SK-N-SH (cell line): ENCODE measurements at regions not wholly inside any gene's neighbourhood (a gene's known extent, or its start where the extent isn't known, plus 50 kb on each side); places are given as distances from the start of the nearest gene placed in this dataset.

Experiments used
- CTCF ChIA-PET: fragments of 300-600, 350-600 bp; formaldehyde crosslinking; extraction: SDS; loops from one replicate; lab custom pipeline; 2021; lab: Yijun Ruan, JAX
- POLR2A ChIA-PET: fragments of 350-600 bp; sonication (Branson Sonifier 250); formaldehyde crosslinking; extraction: SDS; loops from one replicate; lab custom pipeline; 2020; ENCODE audit warnings: antibody characterized with exemption, inconsistent platforms; lab: Yijun Ruan, JAX
- DNase-seq: peaks from one replicate; pipeline ENCODE4 v3.0.0; 2012
- H2AFZ ChIP-seq: fragments of 200-600 bp; sonication (generic); 2 replicates; pipeline ENCODE4 v1.8.1; 2016; ENCODE audit warnings: antibody characterized with exemption, mild to moderate bottlenecking, low read depth
- H3F3A ChIP-seq: fragments of 200-600 bp; sonication (generic); replicated peaks from 2 replicates; pipeline ENCODE3; 2016; ENCODE audit warnings: antibody characterized with exemption, mild to moderate bottlenecking; ENCODE audit not compliant: insufficient read depth
- H3K27ac ChIP-seq, 2 experiments: fragments of 200-500 bp in 1 of 2; fragments of 200-600 bp in 1 of 2; sonication (Bioruptor generic) in 1 of 2; sonication (generic), shearing (Covaris generic) in 1 of 2; 2 replicates each; pipeline versions ENCODE4 v1.5.1 to v1.6.1; 2014 to 2016; ENCODE audit warnings: low read depth in 2 of 2, inconsistent platforms in 1 of 2, low read length in 1 of 2, mild to moderate bottlenecking in 1 of 2, mixed read lengths in 1 of 2
- H3K27me3 ChIP-seq: fragments of 200-600 bp; sonication (generic), shearing (Covaris generic); 2 replicates; pipeline ENCODE4 v1.6.1; 2016; ENCODE audit warnings: mixed run types; ENCODE audit not compliant: insufficient read depth
- H3K36me3 ChIP-seq, 2 experiments: fragments of 200-500 bp in 1 of 2; fragments of 200-600 bp in 1 of 2; sonication (Bioruptor generic) in 1 of 2; sonication (generic) in 1 of 2; replicated peaks in 1 of 2; 2 replicates each; pipeline versions ENCODE3 to v1.5.1; 2014 to 2016; ENCODE audit warnings: low read length in 1 of 2, mild to moderate bottlenecking in 1 of 2; ENCODE audit not compliant: insufficient read depth in 2 of 2, control insufficient read depth in 1 of 2
- H3K4me1 ChIP-seq, 2 experiments: fragments of 200-500 bp in 1 of 2; fragments of 200-600 bp in 1 of 2; sonication (Bioruptor generic) in 1 of 2; sonication (generic), shearing (Covaris generic) in 1 of 2; 2 replicates each; pipeline versions ENCODE4 v1.5.1 to v1.6.1; 2014 to 2016; ENCODE audit warnings: low read depth in 1 of 2, low read length in 1 of 2, mixed run types in 1 of 2; ENCODE audit not compliant: insufficient read depth in 2 of 2, control insufficient read depth in 1 of 2
- H3K4me2 ChIP-seq: fragments of 200-600 bp; sonication (generic), shearing (Covaris generic); 2 replicates; pipeline ENCODE4 v1.6.1; 2017; ENCODE audit warnings: mixed run types
- H3K4me3 ChIP-seq, 2 experiments: fragments of 200-500 bp in 1 of 2; fragments of 200-600 bp in 1 of 2; sonication (Bioruptor generic) in 1 of 2; sonication (generic), shearing (Covaris generic) in 1 of 2; 2 replicates each; pipeline versions ENCODE4 v1.5.1 to v1.8.1; 2014 to 2016; ENCODE audit warnings: low read depth in 2 of 2, inconsistent platforms in 1 of 2, low read length in 1 of 2, mild to moderate bottlenecking in 1 of 2, mixed read lengths in 1 of 2, moderate library complexity in 1 of 2
- H3K79me2 ChIP-seq: fragments of 200-600 bp; sonication (generic); 2 replicates; pipeline ENCODE4 v1.8.1; 2017; ENCODE audit warnings: mild to moderate bottlenecking; ENCODE audit not compliant: insufficient read depth
- H3K9ac ChIP-seq: fragments of 200-600 bp; sonication (generic); 2 replicates; pipeline ENCODE4 v1.6.1; 2017; ENCODE audit warnings: mixed run types
- H3K9me2 ChIP-seq: fragments of 200-600 bp; sonication (generic); 2 replicates; pipeline ENCODE4 v1.6.1; 2017; ENCODE audit warnings: mixed run types
- H3K9me3 ChIP-seq: fragments of 200-600 bp; sonication (generic); 2 replicates; pipeline ENCODE4 v1.6.1; 2017; ENCODE audit warnings: mixed run types, mild to moderate bottlenecking, moderate library complexity
- H4K20me1 ChIP-seq: fragments of 200-600 bp; sonication (generic); 2 replicates; pipeline ENCODE4 v1.6.1; 2017; ENCODE audit warnings: mild to moderate bottlenecking, mixed run types; ENCODE audit not compliant: insufficient read depth
- CHD2 ChIP-seq: fragments of 150-350 bp; IDR thresholded peaks from 2 replicates; pipeline ENCODE4 v1.6.1; 2018; ENCODE audit warnings: low read length; ENCODE audit not compliant: partially characterized antibody
- ELF1 ChIP-seq: IDR thresholded peaks from 2 replicates; pipeline ENCODE4 v1.4.0; 2012
- EP300 ChIP-seq, 2 experiments: IDR thresholded peaks; 2 replicates each; pipeline versions ENCODE4 v1.4.0 to v1.6.1; 2012; ENCODE audit warnings: borderline replicate concordance in 1 of 2, low read depth in 1 of 2, low read length in 1 of 2
- EZH2phosphoT487 ChIP-seq: fragments of 200-600 bp; sonication (generic); IDR thresholded peaks from 2 replicates; pipeline ENCODE4 v1.6.1; 2017; ENCODE audit warnings: low read depth, mixed run types, mild to moderate bottlenecking, antibody characterized with exemption, moderate library complexity, borderline replicate concordance
- FOSL2 ChIP-seq: IDR thresholded peaks from 2 replicates; pipeline ENCODE4 v1.4.0; 2012; ENCODE audit warnings: low read depth, mild to moderate bottlenecking, moderate library complexity, borderline replicate concordance
- GATA2 ChIP-seq: sonication (generic); formaldehyde crosslinking; IDR thresholded peaks from 2 replicates; pipeline ENCODE4 v1.5.0; 2020; ENCODE audit warnings: mild to moderate bottlenecking, missing genetic modification reagents
- JUND ChIP-seq: IDR thresholded peaks from 2 replicates; pipeline ENCODE4 v1.4.0; 2012
- MEF2A ChIP-seq: IDR thresholded peaks from 2 replicates; pipeline ENCODE4 v1.4.0; 2012; ENCODE audit warnings: low read depth, borderline replicate concordance
- POLR2AphosphoS5 ChIP-seq: IDR thresholded peaks from 2 replicates; pipeline ENCODE4 v1.6.1; 2012; ENCODE audit warnings: low read depth, low read length
- RCOR1 ChIP-seq: fragments of 150-350 bp; IDR thresholded peaks from 2 replicates; pipeline ENCODE4 v1.6.1; 2017; ENCODE audit warnings: antibody characterized with exemption, low read length
- RFX5 ChIP-seq: IDR thresholded peaks from 2 replicates; pipeline ENCODE4 v1.6.1; 2012; ENCODE audit warnings: mild to moderate bottlenecking, improper control_type of control experiment, low read length
- SIN3A ChIP-seq: IDR thresholded peaks from 2 replicates; pipeline ENCODE4 v1.6.1; 2012; ENCODE audit warnings: low read depth, mild to moderate bottlenecking, low read length, moderate library complexity, borderline replicate concordance
- TAF1 ChIP-seq: IDR thresholded peaks from 2 replicates; pipeline ENCODE4 v1.6.1; 2012; ENCODE audit warnings: low read depth, mild to moderate bottlenecking, low read length, moderate library complexity, borderline replicate concordance
- WGBS: methylation state at CpG from one replicate; pipeline ENCODE4 v1.1.6; 2017; ENCODE audit warnings: low lambda C conversion rate; 5-methylcytosine and 5-hydroxymethylcytosine counted together
- TF ChIP-seq, protein P1 (sequence below): IDR thresholded peaks from 2 replicates; pipeline ENCODE4 v1.4.0; 2012; ENCODE audit warnings: low read depth, borderline replicate concordance
- TF ChIP-seq, protein P2 (sequence below): IDR thresholded peaks from 2 replicates; pipeline ENCODE4 v1.4.0; 2012; ENCODE audit warnings: low read depth

DNA sequence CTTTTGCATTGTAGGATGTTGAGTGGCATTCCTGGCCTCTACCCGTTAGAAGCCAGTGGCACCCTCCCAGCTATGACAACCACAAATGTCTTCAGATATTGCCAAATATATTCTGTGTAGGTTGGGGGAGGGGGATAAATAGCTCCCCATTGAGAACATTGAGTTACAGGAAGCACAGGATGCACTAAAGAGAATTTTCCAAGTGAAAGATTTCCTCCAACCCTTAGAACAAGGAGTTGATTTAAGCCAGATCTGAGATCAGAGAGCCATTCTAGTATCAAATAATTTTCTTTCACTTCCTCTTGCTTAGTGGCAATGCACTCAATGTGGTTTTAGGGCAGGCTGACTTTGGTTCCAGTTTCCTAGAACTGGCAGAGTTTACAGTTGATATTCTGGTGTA lies 436.6 kb downstream of the C4orf33 start:
- Histone ChIP-seq H3K9ac (no peak overlapping the region), H3K79me2 (no peaks in the 10 kb centered on the region), H3K9me2 (no peaks in the 10 kb centered on the region), H3K4me2 (no peak overlapping the region), H3K27me3 (no peaks in the 10 kb centered on the region), H3K4me3 (no peak overlapping the region), H2AFZ (no peak overlapping the region), H3K36me3 (no peaks in the 10 kb centered on the region), H4K20me1 (no peaks in the 10 kb centered on the region), H3K9me3 (no peaks in the 10 kb centered on the region), H3F3A (no peaks in the 10 kb centered on the region), H3K4me1 (no peaks in the 10 kb centered on the region), H3K27ac (no peak overlapping the region)
- no peak for TF ChIP-seq JUND
- TF ChIP-seq POLR2AphosphoS5, result no peak
- no peak for TF ChIP-seq RCOR1
- TF ChIP-seq, protein P1, sequence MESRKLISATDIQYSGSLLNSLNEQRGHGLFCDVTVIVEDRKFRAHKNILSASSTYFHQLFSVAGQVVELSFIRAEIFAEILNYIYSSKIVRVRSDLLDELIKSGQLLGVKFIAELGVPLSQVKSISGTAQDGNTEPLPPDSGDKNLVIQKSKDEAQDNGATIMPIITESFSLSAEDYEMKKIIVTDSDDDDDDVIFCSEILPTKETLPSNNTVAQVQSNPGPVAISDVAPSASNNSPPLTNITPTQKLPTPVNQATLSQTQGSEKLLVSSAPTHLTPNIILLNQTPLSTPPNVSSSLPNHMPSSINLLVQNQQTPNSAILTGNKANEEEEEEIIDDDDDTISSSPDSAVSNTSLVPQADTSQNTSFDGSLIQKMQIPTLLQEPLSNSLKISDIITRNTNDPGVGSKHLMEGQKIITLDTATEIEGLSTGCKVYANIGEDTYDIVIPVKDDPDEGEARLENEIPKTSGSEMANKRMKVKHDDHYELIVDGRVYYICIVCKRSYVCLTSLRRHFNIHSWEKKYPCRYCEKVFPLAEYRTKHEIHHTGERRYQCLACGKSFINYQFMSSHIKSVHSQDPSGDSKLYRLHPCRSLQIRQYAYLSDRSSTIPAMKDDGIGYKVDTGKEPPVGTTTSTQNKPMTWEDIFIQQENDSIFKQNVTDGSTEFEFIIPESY, result no peak
- TF ChIP-seq EP300 (IDR thresholded peaks at IDR 0.05; ENCODE audit: borderline replicate concordance in 1 of 2, low read depth in 1 of 2, low read length in 1 of 2), result no peak
- TF ChIP-seq, protein P2, sequence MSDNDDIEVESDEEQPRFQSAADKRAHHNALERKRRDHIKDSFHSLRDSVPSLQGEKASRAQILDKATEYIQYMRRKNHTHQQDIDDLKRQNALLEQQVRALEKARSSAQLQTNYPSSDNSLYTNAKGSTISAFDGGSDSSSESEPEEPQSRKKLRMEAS, result no peak
- TF ChIP-seq GATA2 (CRISPR knock-in tag), result no peak
- no peak for TF ChIP-seq EZH2phosphoT487
- no peak for TF ChIP-seq ELF1
- no peak for TF ChIP-seq MEF2A
- no peak for TF ChIP-seq CHD2
- ChIA-PET POLR2A (no interaction called here), CTCF (no interaction called here)
- no peak for DNase-seq
- 30% methylated on average over 1 of the region's 1 CpG for WGBS

DNA sequence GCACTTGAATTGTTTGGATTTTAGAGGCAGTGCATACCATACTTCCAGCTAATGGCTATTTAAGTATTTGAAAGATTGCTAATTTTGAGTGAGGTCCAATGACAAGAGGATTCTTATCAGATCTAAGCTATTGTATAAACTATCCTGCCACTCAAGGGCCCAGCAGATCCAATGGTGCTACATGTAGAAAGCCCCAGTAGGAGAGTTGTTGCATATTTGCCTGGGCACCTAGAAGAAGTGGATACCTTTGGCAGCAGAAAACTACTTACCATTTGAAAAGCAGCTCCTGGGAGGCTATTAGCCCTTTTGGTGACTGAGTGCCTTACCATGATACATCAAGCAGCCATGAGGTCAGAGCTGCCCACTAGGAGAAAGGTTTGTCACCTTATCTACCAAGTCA lies 447.3 kb downstream of the C4orf33 start:
- Histone ChIP-seq H3K36me3 (no peaks in the 10 kb centered on the region), H4K20me1 (no peaks in the 10 kb centered on the region), H2AFZ (no peak overlapping the region), H3K4me1 (no peaks in the 10 kb centered on the region; a peak in 1 of 4 replicates), H3K27me3 (no peaks in the 10 kb centered on the region), H3K27ac (no peak overlapping the region), H3K9me2 (no peaks in the 10 kb centered on the region), H3K9ac (no peak overlapping the region), H3K4me3 (no peak overlapping the region), H3K9me3 (no peaks in the 10 kb centered on the region), H3K4me2 (no peak overlapping the region), H3K79me2 (no peaks in the 10 kb centered on the region), H3F3A (no peaks in the 10 kb centered on the region)
- DNase-seq, result no peak
- ChIA-PET CTCF (no interaction called here), POLR2A (no interaction called here)
- TF ChIP-seq TAF1, result no peak
- TF ChIP-seq RFX5, result no peak
- TF ChIP-seq FOSL2, result no peak
- TF ChIP-seq SIN3A, result no peak
